ENCODE measurements at regions not wholly inside any gene's neighbourhood (a gene's known extent, or its start where the extent isn't known, plus 50 kb on each side); places are given as distances from the start of the nearest gene placed in this dataset.

GRCh38 chr2:8067784-8068336, 614.0 kb upstream of the ID2 start:
- no peak overlapping the region for H3K27ac Mint-ChIP-seq
- no peaks in the 10 kb centered on the region for H3K27me3 Mint-ChIP-seq
- H3K4me3 Mint-ChIP-seq = no peak overlapping the region
- no peaks in the 10 kb centered on the region for H3K4me1 Mint-ChIP-seq
- no peak for DNase-seq
- POLR2A ChIA-PET = no interaction called here
- no peaks in the 10 kb centered on the region for H3K36me3 Mint-ChIP-seq
- ATAC-seq = no peak
- peaks cover 0 to 4% (median 0%) of the 10 kb centered on the region in 9 donors for H3K9me3 Mint-ChIP-seq

- Mint-ChIP-seq H3K27ac (no peak overlapping the region), H3K27me3 (no peaks in the 10 kb centered on the region), H3K4me1 (peaks cover 0 to 15% (median 1%) of the 10 kb centered on the region in 4 donors), H3K36me3 (peaks cover 0 to 9% (median 7%) of the 10 kb centered on the region in 3 donors), H3K4me3 (no peak overlapping the region), H3K9me3 (peaks cover 0 to 18% (median 5%) of the 10 kb centered on the region in 9 donors)
- ATAC-seq (no peak), DNase-seq (no peak)
- POLR2A ChIA-PET = no interaction called here
These were observed 608.9 kb upstream of the ID2 start for GRCh38 chr2:8072907-8073306.

- no peak for DNase-seq
- Mint-ChIP-seq H3K4me1 (peaks cover 0 to 15% (median 3%) of the 10 kb centered on the region in 4 donors), H3K27ac (no peak overlapping the region), H3K4me3 (no peak overlapping the region), H3K36me3 (peaks cover 0 to 15% (median 7%) of the 10 kb centered on the region in 3 donors), H3K9me3 (peaks cover 0 to 25% (median 10%) of the 10 kb centered on the region in 9 donors), H3K27me3 (no peaks in the 10 kb centered on the region)
- POLR2A ChIA-PET = no interaction called here
- ATAC-seq = no peak
These were observed 607.9 kb upstream of the ID2 start for GRCh38 chr2:8073916-8074315.

- no peak for ATAC-seq
- DNase-seq = no peak
- Mint-ChIP-seq H3K27ac (peak overlapping the region in 3 of 10 donors; percentile 12 to 27 (median 20)), H3K4me1 (peaks cover 0 to 15% (median 3%) of the 10 kb centered on the region in 4 donors), H3K36me3 (peaks cover 0 to 15% (median 7%) of the 10 kb centered on the region in 3 donors), H3K4me3 (peak overlapping the region in 1 of 10 donors; percentile 55), H3K9me3 (peaks cover 0 to 25% (median 10%) of the 10 kb centered on the region in 9 donors), H3K27me3 (no peaks in the 10 kb centered on the region)
- POLR2A ChIA-PET = no interaction called here
These were observed 605.2 kb upstream of the ID2 start for GRCh38 chr2:8076448-8077342.

GRCh38 chr2:8078705-8079104, 603.2 kb upstream of the ID2 start:
- POLR2A ChIA-PET = no interaction called here
- H3K4me1 Mint-ChIP-seq = peaks cover 0 to 15% (median 3%) of the 10 kb centered on the region in 4 donors
- H3K4me3 Mint-ChIP-seq = no peak overlapping the region
- H3K27ac Mint-ChIP-seq = no peak overlapping the region
- peaks cover 0 to 25% (median 12%) of the 10 kb centered on the region in 9 donors for H3K9me3 Mint-ChIP-seq
- H3K27me3 Mint-ChIP-seq = peaks cover 0 to 2% (median 0%) of the 10 kb centered on the region in 5 donors
- DNase-seq (no peak), ATAC-seq (no peak)
- peaks cover 0 to 15% (median 7%) of the 10 kb centered on the region in 3 donors for H3K36me3 Mint-ChIP-seq

GRCh38 chr2:8080063-8080462, 601.8 kb upstream of the ID2 start:
- H3K9me3 Mint-ChIP-seq = peaks cover 0 to 25% (median 12%) of the 10 kb centered on the region in 9 donors
- DNase-seq (no peak), ATAC-seq (no peak)
- H3K27me3 Mint-ChIP-seq = peaks cover 0 to 4% (median 0%) of the 10 kb centered on the region in 5 donors
- no peak overlapping the region for H3K27ac Mint-ChIP-seq
- H3K36me3 Mint-ChIP-seq = peaks cover 0 to 15% (median 7%) of the 10 kb centered on the region in 3 donors
- POLR2A ChIA-PET = no interaction called here
- H3K4me3 Mint-ChIP-seq = no peak overlapping the region
- peaks cover 0 to 15% (median 3%) of the 10 kb centered on the region in 4 donors for H3K4me1 Mint-ChIP-seq

- Mint-ChIP-seq H3K4me3 (no peak overlapping the region), H3K36me3 (peaks cover 0 to 15% (median 7%) of the 10 kb centered on the region in 3 donors), H3K27me3 (peaks cover 0 to 4% (median 0%) of the 10 kb centered on the region in 5 donors), H3K4me1 (peaks cover 0 to 7% (median 3%) of the 10 kb centered on the region in 4 donors), H3K9me3 (peaks cover 0 to 25% (median 12%) of the 10 kb centered on the region in 9 donors), H3K27ac (no peak overlapping the region)
- POLR2A ChIA-PET = no interaction called here
- no peak for DNase-seq
- ATAC-seq = no peak
These were observed 600.7 kb upstream of the ID2 start for GRCh38 chr2:8081130-8081529.

GRCh38 chr2:8082840-8083239, 599.0 kb upstream of the ID2 start:
- POLR2A ChIA-PET = no interaction called here
- Mint-ChIP-seq H3K27ac (no peak overlapping the region), H3K9me3 (peaks cover 0 to 9% (median 5%) of the 10 kb centered on the region in 9 donors), H3K4me3 (no peak overlapping the region), H3K4me1 (peaks cover 0 to 3% (median 0%) of the 10 kb centered on the region in 4 donors), H3K36me3 (peaks cover 0 to 7% (median 0%) of the 10 kb centered on the region in 3 donors), H3K27me3 (peaks cover 0 to 4% (median 0%) of the 10 kb centered on the region in 5 donors)
- no peak for DNase-seq
- no peak for ATAC-seq

- no peaks in the 10 kb centered on the region for H3K36me3 Mint-ChIP-seq
- POLR2A ChIA-PET = no interaction called here
- H3K4me1 Mint-ChIP-seq = no peaks in the 10 kb centered on the region
- no peak overlapping the region for H3K27ac Mint-ChIP-seq
- H3K27me3 Mint-ChIP-seq = peaks cover 0 to 4% (median 0%) of the 10 kb centered on the region in 5 donors
- no peak overlapping the region for H3K4me3 Mint-ChIP-seq
- H3K9me3 Mint-ChIP-seq = peaks cover 0 to 2% (median 0%) of the 10 kb centered on the region in 9 donors
- ATAC-seq (no peak), DNase-seq (no peak)
These were observed 595.5 kb upstream of the ID2 start for GRCh38 chr2:8086357-8086756.

- POLR2A ChIA-PET = no interaction called here
- Mint-ChIP-seq H3K36me3 (no peaks in the 10 kb centered on the region), H3K27ac (no peak overlapping the region), H3K27me3 (peaks cover 0 to 4% (median 0%) of the 10 kb centered on the region in 5 donors), H3K9me3 (peaks cover 0 to 2% (median 0%) of the 10 kb centered on the region in 9 donors), H3K4me1 (no peaks in the 10 kb centered on the region), H3K4me3 (no peak overlapping the region)
- DNase-seq (no peak), ATAC-seq (no peak)
These were observed 594.9 kb upstream of the ID2 start for GRCh38 chr2:8086796-8087479.

GRCh38 chr2:8087480-8087840, 594.4 kb upstream of the ID2 start:
- Mint-ChIP-seq H3K27me3 (peaks cover 0 to 4% (median 0%) of the 10 kb centered on the region in 5 donors), H3K9me3 (peaks cover 0 to 2% (median 0%) of the 10 kb centered on the region in 9 donors), H3K4me3 (no peak overlapping the region), H3K36me3 (no peaks in the 10 kb centered on the region), H3K27ac (no peak overlapping the region), H3K4me1 (no peaks in the 10 kb centered on the region)
- POLR2A ChIA-PET = no interaction called here
- ATAC-seq (no peak), DNase-seq (no peak)

- ATAC-seq = no peak
- no peak overlapping the region for H3K4me3 Mint-ChIP-seq
- no peak overlapping the region for H3K27ac Mint-ChIP-seq
These were observed 593.0 kb upstream of the ID2 start for GRCh38 chr2:8088810-8089209.

GRCh38 chr2:8089596-8089995, 592.3 kb upstream of the ID2 start:
- peaks cover 0 to 2% (median 0%) of the 10 kb centered on the region in 9 donors for H3K9me3 Mint-ChIP-seq
- POLR2A ChIA-PET = no interaction called here

More at GRCh38 chr2:8088810-8089209, 593.0 kb upstream of the ID2 start:
- Mint-ChIP-seq H3K27me3 (peaks cover 0 to 4% (median 0%) of the 10 kb centered on the region in 5 donors), H3K9me3 (peaks cover 0 to 2% (median 0%) of the 10 kb centered on the region in 9 donors), H3K4me1 (no peaks in the 10 kb centered on the region), H3K36me3 (no peaks in the 10 kb centered on the region)
- DNase-seq = no peak
- POLR2A ChIA-PET = no interaction called here

More at GRCh38 chr2:8089596-8089995, 592.3 kb upstream of the ID2 start:
- H3K27ac Mint-ChIP-seq = no peak overlapping the region
- ATAC-seq = no peak
- no peaks in the 10 kb centered on the region for H3K4me1 Mint-ChIP-seq
- peaks cover 0 to 4% (median 0%) of the 10 kb centered on the region in 5 donors for H3K27me3 Mint-ChIP-seq
- H3K36me3 Mint-ChIP-seq = no peaks in the 10 kb centered on the region
- no peak overlapping the region for H3K4me3 Mint-ChIP-seq
- no peak for DNase-seq
